ENCODE measurements at regions not wholly inside any gene's neighbourhood (a gene's known extent, or its start where the extent isn't known, plus 50 kb on each side); places are given as distances from the start of the nearest gene placed in this dataset.
"Not testable (repeated sequence)": the region's sequence is repeated elsewhere in the genome, so short reads cannot be mapped to it uniquely, and the experiment has no call there.

- H3K4me1 ChIP-seq, DNase-seq, H3K9me3 ChIP-seq, H3K27me3 ChIP-seq, H3K36me3 ChIP-seq, H3K4me3 ChIP-seq, H3K27ac ChIP-seq: not testable (repeated sequence)
These were observed 143.0 kb downstream of the ATP6V0E2 start for GRCh38 chr7:150016651-150017189.

- H3K4me1 ChIP-seq, H3K9me3 ChIP-seq, H3K27ac ChIP-seq, DNase-seq, H3K4me3 ChIP-seq, H3K27me3 ChIP-seq, H3K36me3 ChIP-seq: not testable (repeated sequence)
These were observed 146.4 kb downstream of the ATP6V0E2 start for GRCh38 chr7:150020210-150020609.

- not testable (repeated sequence) for H3K4me3 ChIP-seq, H3K27me3 ChIP-seq, H3K4me1 ChIP-seq, DNase-seq, H3K9me3 ChIP-seq, H3K27ac ChIP-seq, H3K36me3 ChIP-seq
These were observed 151.1 kb downstream of the ATP6V0E2 start for GRCh38 chr7:150024550-150025490.

- DNase-seq, H3K4me1 ChIP-seq, H3K36me3 ChIP-seq, H3K9me3 ChIP-seq, H3K27me3 ChIP-seq, H3K27ac ChIP-seq, H3K4me3 ChIP-seq: not testable (repeated sequence)
These were observed 152.0 kb downstream of the ATP6V0E2 start for GRCh38 chr7:150025802-150026201.

GRCh38 chr7:150028344-150029012, 154.7 kb downstream of the ATP6V0E2 start:
- DNase-seq, H3K9me3 ChIP-seq, H3K4me3 ChIP-seq, H3K36me3 ChIP-seq, H3K27ac ChIP-seq, H3K27me3 ChIP-seq, H3K4me1 ChIP-seq: not testable (repeated sequence)

GRCh38 chr7:150029013-150029389, 155.2 kb downstream of the ATP6V0E2 start:
- H3K36me3 ChIP-seq, H3K9me3 ChIP-seq, DNase-seq, H3K4me1 ChIP-seq, H3K27me3 ChIP-seq, H3K27ac ChIP-seq, H3K4me3 ChIP-seq: not testable (repeated sequence)

- H3K4me1 ChIP-seq: not testable (repeated sequence)
These were observed 158.0 kb downstream of the ATP6V0E2 start for GRCh38 chr7:150031733-150032132.

GRCh38 chr7:150033711-150034110, 159.9 kb downstream of the ATP6V0E2 start:
- not testable (repeated sequence) for DNase-seq, H3K36me3 ChIP-seq, H3K4me1 ChIP-seq, H3K4me3 ChIP-seq, H3K9me3 ChIP-seq, H3K27ac ChIP-seq, H3K27me3 ChIP-seq

More at GRCh38 chr7:150031733-150032132, 158.0 kb downstream of the ATP6V0E2 start:
- not testable (repeated sequence) for H3K27ac ChIP-seq, H3K4me3 ChIP-seq, DNase-seq, H3K36me3 ChIP-seq, H3K27me3 ChIP-seq, H3K9me3 ChIP-seq

GRCh38 chr7:150035769-150036168, 162.0 kb downstream of the ATP6V0E2 start:
- H3K4me1 ChIP-seq, H3K4me3 ChIP-seq, DNase-seq, H3K27me3 ChIP-seq, H3K9me3 ChIP-seq, H3K27ac ChIP-seq, H3K36me3 ChIP-seq: not testable (repeated sequence)

- H3K4me1 ChIP-seq, DNase-seq, H3K27ac ChIP-seq, H3K36me3 ChIP-seq, H3K27me3 ChIP-seq, H3K4me3 ChIP-seq, H3K9me3 ChIP-seq: not testable (repeated sequence)
These were observed 165.3 kb downstream of the ATP6V0E2 start for GRCh38 chr7:150039061-150039460.

- H3K27me3 ChIP-seq, H3K27ac ChIP-seq, H3K9me3 ChIP-seq, H3K4me3 ChIP-seq, DNase-seq, H3K36me3 ChIP-seq, H3K4me1 ChIP-seq: not testable (repeated sequence)
These were observed 168.5 kb downstream of the ATP6V0E2 start for GRCh38 chr7:150042281-150042680.

GRCh38 chr7:150044771-150045170, 171.0 kb downstream of the ATP6V0E2 start:
- H3K4me1 ChIP-seq: peaks cover 0 to 19% (median 3%) of the 10 kb centered on the region in 4 donors
- H3K9me3 ChIP-seq, H3K36me3 ChIP-seq, DNase-seq, H3K4me3 ChIP-seq, H3K27ac ChIP-seq, H3K27me3 ChIP-seq: not testable (repeated sequence)

Data from Peyer's patch (tissue), 4 donors.